ENCODE measurements at regions not wholly inside any gene's neighbourhood (a gene's known extent, or its start where the extent isn't known, plus 50 kb on each side); places are given as distances from the start of the nearest gene placed in this dataset.

GRCh38 chr6:118761645-118762044 lies 110.3 kb upstream of the CEP85L start:
- no peak for DNase-seq

- no peak for DNase-seq
These were observed 107.6 kb upstream of the CEP85L start for GRCh38 chr6:118758946-118759345.

- DNase-seq, result peak; percentile 32
These were observed 104.7 kb upstream of the CEP85L start for GRCh38 chr6:118755941-118756646.

- DNase-seq, result no peak
These were observed 101.4 kb upstream of the CEP85L start for GRCh38 chr6:118752803-118753202.

- DNase-seq, result no peak
These were observed 99.7 kb upstream of the CEP85L start for GRCh38 chr6:118751072-118751471.

GRCh38 chr6:118750143-118750542 lies 98.8 kb upstream of the CEP85L start:
- DNase-seq, result no peak

- DNase-seq, result no peak
These were observed 97.1 kb upstream of the CEP85L start for GRCh38 chr6:118748311-118749062.

GRCh38 chr6:118746825-118747174 lies 95.4 kb upstream of the CEP85L start:
- DNase-seq, result no peak

GRCh38 chr6:118746145-118746824 lies 94.9 kb upstream of the CEP85L start:
- no peak for DNase-seq

- DNase-seq, result no peak
These were observed 93.8 kb upstream of the CEP85L start for GRCh38 chr6:118745156-118745555.

GRCh38 chr6:118744261-118744941 lies 93.0 kb upstream of the CEP85L start:
- no peak for DNase-seq

- no peak for DNase-seq
These were observed 92.4 kb upstream of the CEP85L start for GRCh38 chr6:118743746-118744145.

- DNase-seq, result no peak
These were observed 89.0 kb upstream of the CEP85L start for GRCh38 chr6:118740372-118740771.

- no peak for DNase-seq
These were observed 88.4 kb upstream of the CEP85L start for GRCh38 chr6:118739696-118740353.

GRCh38 chr6:118736440-118736839 lies 85.0 kb upstream of the CEP85L start:
- DNase-seq, result no peak

GRCh38 chr6:118735320-118735719 lies 83.9 kb upstream of the CEP85L start:
- DNase-seq, result no peak

GRCh38 chr6:118725944-118726343 lies 74.6 kb upstream of the CEP85L start:
- DNase-seq, result peak; percentile 81

- DNase-seq, result no peak
These were observed 72.8 kb upstream of the CEP85L start for GRCh38 chr6:118724211-118724610.

GRCh38 chr6:118722829-118723813 lies 71.7 kb upstream of the CEP85L start:
- no peak for DNase-seq

GRCh38 chr6:118720125-118720473 lies 68.7 kb upstream of the CEP85L start:
- DNase-seq, result no peak

- DNase-seq, result no peak
These were observed 68.1 kb upstream of the CEP85L start for GRCh38 chr6:118719351-118720124.
